Tibial nerve (tissue), 4 donors: ENCODE measurements at regions not wholly inside any gene's neighbourhood (a gene's known extent, or its start where the extent isn't known, plus 50 kb on each side); places are given as distances from the start of the nearest gene placed in this dataset.

Experiments
- DNase-seq, 2 donors: peaks; one replicate each; pipeline ENCODE4 v3.0.0-alpha.2; 2019; ENCODE audit warnings: low spot score in 2 of 2
- H3K27ac ChIP-seq, 4 donors: fragments of 200-600 bp; sonication (generic) in 3 of 4; one replicate each; pipeline ENCODE4 v1.5.1; 2017 to 2019; ENCODE audit warnings: mild to moderate bottlenecking in 1 of 4
- H3K27me3 ChIP-seq, 2 donors: fragments of 200-600 bp; sonication (generic) in 1 of 2; one replicate each; pipeline versions ENCODE4 v1.5.1 to v1.6.0; 2017 to 2019
- H3K36me3 ChIP-seq, 3 donors: fragments of 200-600 bp; sonication (generic); one replicate each; pipeline ENCODE4 v1.5.1; 2018 to 2019
- H3K4me1 ChIP-seq, 4 donors: fragments of 200-600 bp; sonication (generic) in 3 of 4; one replicate each; pipeline ENCODE4 v1.5.1; 2017 to 2019
- H3K4me3 ChIP-seq, 4 donors: fragments of 200-600 bp; sonication (generic) in 3 of 4; one replicate each; pipeline ENCODE4 v1.5.1; 2017 to 2019; ENCODE audit warnings: mild to moderate bottlenecking in 1 of 4, moderate library complexity in 1 of 4
- H3K9me3 ChIP-seq, 4 donors: fragments of 200-600 bp; sonication (generic) in 3 of 4; one replicate each; pipeline ENCODE4 v1.5.1; 2017 to 2019
- EP300 ChIP-seq, 2 donors: sonication (generic); formaldehyde crosslinking; IDR thresholded peaks; one replicate each; pipeline ENCODE4 v1.6.1; 2017; ENCODE audit warnings: antibody characterized with exemption in 2 of 2, mild to moderate bottlenecking in 1 of 2
- POLR2A ChIP-seq, 2 donors: fragments of 450-650 bp; IDR thresholded peaks; one replicate each; pipeline ENCODE4 v1.6.1; 2017; ENCODE audit warnings: antibody characterized with exemption in 2 of 2, mild to moderate bottlenecking in 2 of 2, moderate library complexity in 2 of 2
- WGBS, 2 donors: methylation state at CpG; one replicate each; pipeline ENCODE4 v1.1.5; 2018; 5-methylcytosine and 5-hydroxymethylcytosine counted together
- TF ChIP-seq, protein P1 (sequence below), 5 experiments: fragments of 200-600 bp in 3 of 5; fragments of 450-650 bp in 2 of 5; sonication (generic) in 3 of 5; IDR thresholded peaks; one replicate each; pipeline ENCODE4 v1.5.1; 2016 to 2019; ENCODE audit warnings: antibody characterized with exemption in 5 of 5, mild to moderate bottlenecking in 3 of 5, moderate library complexity in 2 of 5

DNA sequence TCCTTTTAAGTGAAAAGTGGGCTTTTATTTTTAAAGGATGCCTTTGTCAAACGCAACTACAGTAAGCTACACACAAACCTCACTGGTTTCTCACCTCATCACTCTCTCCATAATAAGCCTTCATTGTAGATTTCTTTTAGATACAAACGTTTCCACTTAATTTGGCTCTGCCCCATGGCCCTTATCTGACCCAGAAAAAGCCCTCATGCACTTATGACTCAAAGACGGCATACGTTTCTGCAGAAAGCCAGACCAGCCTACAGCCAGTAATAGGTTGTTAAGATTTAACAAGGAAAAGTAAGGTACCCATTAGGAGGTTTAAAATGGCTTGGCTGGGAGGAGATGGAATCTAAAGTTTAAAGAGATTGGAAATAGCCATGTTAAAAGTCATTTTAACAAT, 914.6 kb upstream of the INTU start:
- Histone ChIP-seq H3K4me1 (no peaks in the 10 kb centered on the region), H3K27ac (no peak overlapping the region), H3K27me3 (no peaks in the 10 kb centered on the region), H3K9me3 (no peaks in the 10 kb centered on the region), H3K4me3 (no peak overlapping the region), H3K36me3 (no peaks in the 10 kb centered on the region)
- 27 to 32% methylated on average over 4 of the region's 4 CpGs for WGBS, 2 donors
- no peak for DNase-seq
- TF ChIP-seq EP300 (IDR thresholded peaks at IDR 0.05) (no peak), POLR2A (IDR thresholded peaks at IDR 0.05) (no peak)
- TF ChIP-seq, protein P1, sequence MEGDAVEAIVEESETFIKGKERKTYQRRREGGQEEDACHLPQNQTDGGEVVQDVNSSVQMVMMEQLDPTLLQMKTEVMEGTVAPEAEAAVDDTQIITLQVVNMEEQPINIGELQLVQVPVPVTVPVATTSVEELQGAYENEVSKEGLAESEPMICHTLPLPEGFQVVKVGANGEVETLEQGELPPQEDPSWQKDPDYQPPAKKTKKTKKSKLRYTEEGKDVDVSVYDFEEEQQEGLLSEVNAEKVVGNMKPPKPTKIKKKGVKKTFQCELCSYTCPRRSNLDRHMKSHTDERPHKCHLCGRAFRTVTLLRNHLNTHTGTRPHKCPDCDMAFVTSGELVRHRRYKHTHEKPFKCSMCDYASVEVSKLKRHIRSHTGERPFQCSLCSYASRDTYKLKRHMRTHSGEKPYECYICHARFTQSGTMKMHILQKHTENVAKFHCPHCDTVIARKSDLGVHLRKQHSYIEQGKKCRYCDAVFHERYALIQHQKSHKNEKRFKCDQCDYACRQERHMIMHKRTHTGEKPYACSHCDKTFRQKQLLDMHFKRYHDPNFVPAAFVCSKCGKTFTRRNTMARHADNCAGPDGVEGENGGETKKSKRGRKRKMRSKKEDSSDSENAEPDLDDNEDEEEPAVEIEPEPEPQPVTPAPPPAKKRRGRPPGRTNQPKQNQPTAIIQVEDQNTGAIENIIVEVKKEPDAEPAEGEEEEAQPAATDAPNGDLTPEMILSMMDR (IDR thresholded peaks at IDR 0.05), result no peak

- H3K4me1 ChIP-seq, result no peaks in the 10 kb centered on the region
- no peak for TF ChIP-seq POLR2A (IDR thresholded peaks at IDR 0.05)
- TF ChIP-seq, protein P1 (IDR thresholded peaks at IDR 0.05), result no peak
- TF ChIP-seq EP300 (IDR thresholded peaks at IDR 0.05), result no peak
- H3K27ac ChIP-seq, result no peak overlapping the region
- H3K27me3 ChIP-seq, result no peaks in the 10 kb centered on the region
- no peaks in the 10 kb centered on the region for H3K9me3 ChIP-seq
- no peak overlapping the region for H3K4me3 ChIP-seq
- DNase-seq, result no peak
- 59 to 66% methylated on average over 3 of the region's 3 CpGs for WGBS, 2 donors
- H3K36me3 ChIP-seq, result no peaks in the 10 kb centered on the region
These were observed 912.9 kb upstream of the INTU start for GRCh38 chr4:126719852-126720251.

GRCh38 chr4:126725906-126726305, 906.9 kb upstream of the INTU start:
- TF ChIP-seq POLR2A (IDR thresholded peaks at IDR 0.05), result no peak
- TF ChIP-seq EP300 (IDR thresholded peaks at IDR 0.05), result no peak
- TF ChIP-seq, protein P1 (IDR thresholded peaks at IDR 0.05), result no peak
- Histone ChIP-seq H3K27ac (no peak overlapping the region), H3K4me1 (no peaks in the 10 kb centered on the region), H3K4me3 (no peak overlapping the region), H3K36me3 (no peaks in the 10 kb centered on the region), H3K9me3 (no peaks in the 10 kb centered on the region), H3K27me3 (no peaks in the 10 kb centered on the region)
- no peak for DNase-seq

GRCh38 chr4:126727461-126727860, 905.3 kb upstream of the INTU start:
- H3K9me3 ChIP-seq, result no peaks in the 10 kb centered on the region
- no peak overlapping the region for H3K4me3 ChIP-seq
- H3K36me3 ChIP-seq, result no peaks in the 10 kb centered on the region
- no peaks in the 10 kb centered on the region for H3K4me1 ChIP-seq
- TF ChIP-seq, protein P1 (IDR thresholded peaks at IDR 0.05), result no peak
- TF ChIP-seq POLR2A (IDR thresholded peaks at IDR 0.05) (no peak), EP300 (IDR thresholded peaks at IDR 0.05) (no peak)
- WGBS, 2 donors, result 75% methylated on average over 1 of the region's 1 CpG
- no peak for DNase-seq
- no peaks in the 10 kb centered on the region for H3K27me3 ChIP-seq
- H3K27ac ChIP-seq, result no peak overlapping the region

DNA sequence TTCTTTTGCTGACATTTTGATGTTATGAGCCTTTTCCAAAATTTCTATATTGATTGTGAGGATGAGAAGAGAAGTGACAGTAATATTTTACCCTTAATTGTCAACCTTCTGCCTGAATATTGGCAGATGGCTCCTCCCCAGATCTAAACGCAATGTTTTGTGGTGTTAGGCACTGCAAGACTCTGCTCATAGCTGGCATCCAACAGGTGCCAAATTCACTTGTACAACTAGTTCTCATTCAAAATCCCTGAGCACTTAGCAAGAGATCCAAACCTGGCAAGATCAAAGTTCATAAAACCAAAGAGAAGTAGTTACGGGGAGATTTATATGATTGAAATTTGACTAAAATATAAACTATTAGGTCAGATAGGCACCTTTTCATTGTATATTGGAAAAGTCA, 901.7 kb upstream of the INTU start:
- Histone ChIP-seq H3K4me1 (no peaks in the 10 kb centered on the region), H3K27me3 (no peaks in the 10 kb centered on the region), H3K36me3 (no peaks in the 10 kb centered on the region), H3K9me3 (no peaks in the 10 kb centered on the region), H3K4me3 (no peak overlapping the region), H3K27ac (no peak overlapping the region)
- TF ChIP-seq, protein P1 (IDR thresholded peaks at IDR 0.05), result no peak
- TF ChIP-seq POLR2A (IDR thresholded peaks at IDR 0.05) (no peak), EP300 (IDR thresholded peaks at IDR 0.05) (no peak)
- DNase-seq, result no peak
- WGBS, 2 donors, result 95 to 97% methylated on average over 2 of the region's 2 CpGs
